AG10803 (cell line): ENCODE measurements at regions not wholly inside any gene's neighbourhood (a gene's known extent, or its start where the extent isn't known, plus 50 kb on each side); places are given as distances from the start of the nearest gene placed in this dataset.
A peak's percentile ranks its signal among the peaks of the same experiment; 100 is the strongest.

Experiments
- DNase-seq: peaks from one replicate; pipeline ENCODE4 v3.0.0; 2010; ENCODE audit warnings: low read depth
- H3K4me3 ChIP-seq: 2 replicates; pipeline ENCODE4 v1.5.1; 2011; ENCODE audit warnings: mild to moderate bottlenecking, low read length, control low read depth
- TF ChIP-seq, protein P1 (sequence below): conservative IDR thresholded peaks from 2 replicates; pipeline ENCODE4 v1.5.1; 2011; ENCODE audit warnings: mild to moderate bottlenecking, low read length, control low read depth, inconsistent platforms

DNA sequence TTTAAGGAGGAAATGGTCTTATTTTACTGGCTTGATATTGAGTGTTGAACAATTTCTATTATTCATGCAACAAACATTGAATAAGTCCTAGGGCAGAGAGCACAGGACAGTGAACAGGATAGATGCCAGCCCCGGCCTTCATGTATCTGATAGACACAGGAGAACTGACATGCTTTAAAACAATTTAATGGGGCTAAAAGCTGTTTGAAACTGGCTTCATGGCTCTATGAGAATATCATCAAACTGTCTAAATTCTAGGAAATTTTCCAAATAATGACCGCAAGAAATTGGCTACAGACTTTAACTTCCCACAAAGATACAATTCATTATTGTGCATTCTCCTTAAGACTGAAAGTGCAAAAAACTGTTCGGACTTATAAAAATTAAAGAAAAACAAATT lies 69.0 kb downstream of the ID4 start:
- TF ChIP-seq, protein P1, sequence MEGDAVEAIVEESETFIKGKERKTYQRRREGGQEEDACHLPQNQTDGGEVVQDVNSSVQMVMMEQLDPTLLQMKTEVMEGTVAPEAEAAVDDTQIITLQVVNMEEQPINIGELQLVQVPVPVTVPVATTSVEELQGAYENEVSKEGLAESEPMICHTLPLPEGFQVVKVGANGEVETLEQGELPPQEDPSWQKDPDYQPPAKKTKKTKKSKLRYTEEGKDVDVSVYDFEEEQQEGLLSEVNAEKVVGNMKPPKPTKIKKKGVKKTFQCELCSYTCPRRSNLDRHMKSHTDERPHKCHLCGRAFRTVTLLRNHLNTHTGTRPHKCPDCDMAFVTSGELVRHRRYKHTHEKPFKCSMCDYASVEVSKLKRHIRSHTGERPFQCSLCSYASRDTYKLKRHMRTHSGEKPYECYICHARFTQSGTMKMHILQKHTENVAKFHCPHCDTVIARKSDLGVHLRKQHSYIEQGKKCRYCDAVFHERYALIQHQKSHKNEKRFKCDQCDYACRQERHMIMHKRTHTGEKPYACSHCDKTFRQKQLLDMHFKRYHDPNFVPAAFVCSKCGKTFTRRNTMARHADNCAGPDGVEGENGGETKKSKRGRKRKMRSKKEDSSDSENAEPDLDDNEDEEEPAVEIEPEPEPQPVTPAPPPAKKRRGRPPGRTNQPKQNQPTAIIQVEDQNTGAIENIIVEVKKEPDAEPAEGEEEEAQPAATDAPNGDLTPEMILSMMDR, result no peak
- no peak overlapping the region for H3K4me3 ChIP-seq
- peak; percentile 35 for DNase-seq

DNA sequence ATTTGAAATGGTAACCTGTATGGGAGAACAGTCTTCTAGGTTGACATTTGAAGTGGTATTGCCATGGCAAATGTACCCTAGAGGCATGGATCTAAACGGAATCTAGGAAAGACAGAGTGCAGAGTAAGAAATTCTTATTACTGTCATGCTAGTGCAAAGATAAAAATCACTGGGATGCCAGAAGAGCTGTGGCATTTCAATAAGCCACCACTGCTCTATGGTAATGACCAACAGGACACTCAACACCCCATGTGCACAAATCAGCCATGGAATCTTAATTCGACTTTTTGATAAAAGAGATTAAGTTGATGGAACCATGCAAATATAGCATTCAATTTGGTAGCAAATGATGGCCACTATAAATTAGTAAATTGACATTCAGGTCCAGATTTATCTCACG lies 74.1 kb downstream of the ID4 start:
- DNase-seq, result no peak
- no peak overlapping the region for H3K4me3 ChIP-seq
- TF ChIP-seq, protein P1, result no peak

DNA sequence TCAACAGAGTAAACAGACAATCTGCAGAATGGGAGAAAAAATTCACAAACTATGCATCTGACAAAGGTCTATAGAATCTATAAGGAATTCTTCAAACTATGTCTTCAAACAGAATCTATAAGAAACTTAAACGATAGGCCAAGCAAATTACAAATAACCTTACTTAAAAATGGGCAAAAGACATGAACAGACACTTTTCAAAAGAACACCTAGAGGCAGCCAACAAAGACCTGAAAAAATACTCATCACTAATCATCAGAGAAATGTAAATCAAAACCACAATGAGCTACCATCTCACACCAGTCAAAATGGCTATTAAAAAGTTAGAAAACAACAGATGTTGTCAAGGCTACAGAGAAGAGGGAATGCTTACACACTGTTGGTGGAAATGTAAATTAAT lies 81.3 kb downstream of the ID4 start:
- no peak overlapping the region for H3K4me3 ChIP-seq
- TF ChIP-seq, protein P1, result no peak
- no peak for DNase-seq

DNA sequence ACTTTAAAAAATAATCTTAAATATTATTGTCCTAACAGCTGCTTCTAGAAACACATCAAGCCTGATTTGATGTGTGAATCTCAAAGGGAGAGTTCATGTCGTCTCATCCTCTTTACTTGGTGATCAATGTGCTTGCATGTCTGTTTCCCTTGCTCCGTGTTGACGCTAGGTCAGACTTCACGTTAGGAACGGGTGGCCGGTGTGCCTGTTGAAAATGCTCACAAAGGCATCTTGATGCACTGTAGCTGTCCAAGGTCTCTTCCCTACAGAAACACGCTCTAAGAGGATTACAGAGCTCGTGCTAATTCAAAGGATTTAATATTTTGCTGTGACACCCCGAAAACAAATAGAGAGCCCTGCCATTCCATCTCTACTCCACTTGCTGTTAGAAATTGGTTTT lies 84.6 kb downstream of the ID4 start:
- TF ChIP-seq, protein P1, result no peak
- no peak overlapping the region for H3K4me3 ChIP-seq
- DNase-seq, result no peak

DNA sequence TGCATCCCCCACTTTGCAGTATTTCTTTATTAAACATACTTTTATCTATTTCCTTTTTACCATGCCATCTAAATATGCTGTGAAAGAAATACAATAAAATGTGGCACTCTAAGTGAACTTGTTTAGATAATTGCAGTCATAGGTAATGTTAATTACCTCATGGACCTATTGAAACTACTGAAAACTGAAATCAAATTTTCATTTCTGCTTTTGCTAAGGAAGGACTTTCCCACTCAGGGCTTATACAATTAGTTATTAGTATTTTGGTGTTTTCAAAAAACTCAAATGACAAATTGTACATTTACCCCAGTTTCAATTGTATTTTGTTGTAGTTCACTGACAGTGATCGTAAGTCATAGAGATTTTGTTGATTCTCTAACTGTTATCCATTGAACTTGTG lies 88.4 kb downstream of the ID4 start:
- TF ChIP-seq, protein P1, result no peak
- DNase-seq, result no peak
- H3K4me3 ChIP-seq, result no peak overlapping the region

DNA sequence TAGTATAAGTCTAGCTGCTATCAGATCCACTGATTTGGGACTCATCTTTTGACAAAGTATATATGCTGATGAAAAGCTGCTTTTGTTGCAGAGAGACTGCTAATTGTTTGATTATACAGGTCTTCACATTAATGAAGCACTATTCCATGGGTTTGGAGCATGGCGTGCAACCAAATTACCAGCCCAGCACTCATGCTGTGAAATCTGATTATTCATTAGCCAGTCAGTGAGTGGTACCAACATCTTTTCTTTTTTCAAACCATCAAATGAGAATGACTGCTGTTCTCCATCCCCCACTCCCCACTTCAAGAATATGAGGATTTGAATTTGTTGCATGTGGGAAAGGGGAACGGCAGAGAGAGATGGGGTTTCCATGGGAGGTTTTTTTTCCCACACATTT lies 91.3 kb downstream of the ID4 start:
- H3K4me3 ChIP-seq, result no peak overlapping the region
- DNase-seq, result no peak
- TF ChIP-seq, protein P1, result no peak

DNA sequence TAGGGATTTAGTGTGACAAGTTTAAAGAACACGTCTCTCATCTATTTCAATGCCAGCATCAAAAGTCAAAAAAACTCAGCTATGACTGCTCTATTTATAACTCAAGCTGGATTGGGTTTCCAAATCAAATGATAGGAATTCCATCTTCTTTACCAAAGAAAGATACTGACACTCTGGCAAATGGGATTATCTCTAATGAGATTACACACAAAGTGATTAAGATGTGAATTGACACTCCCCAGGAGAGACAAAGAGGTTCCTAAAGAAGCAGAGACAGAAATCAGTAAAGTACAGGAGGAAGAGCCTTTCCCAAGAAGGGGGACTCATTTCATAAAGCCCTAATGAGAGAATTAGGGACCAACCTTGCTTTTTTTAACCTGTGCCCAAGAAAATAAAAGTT lies 92.1 kb downstream of the ID4 start:
- TF ChIP-seq, protein P1, result no peak

More for the DNA sequence above, 92.1 kb downstream of the ID4 start:
- DNase-seq, result no peak
- H3K4me3 ChIP-seq, result no peak overlapping the region
